NCI-H1417 (cell line): ENCODE measurements at regions not wholly inside any gene's neighbourhood (a gene's known extent, or its start where the extent isn't known, plus 50 kb on each side); places are given as distances from the start of the nearest gene placed in this dataset.
"Not testable (repeated sequence)": the region's sequence is repeated elsewhere in the genome, so short reads cannot be mapped to it uniquely, and the experiment has no call there.

Experiments used
- DNase-seq, 3 experiments: peaks; one replicate each; lab custom pipeline; 2025; lab: John Stamatoyannopoulos, UW

GRCh38 chr6:74187811-74188210 is 491.8 kb downstream of the CD109 start:
- DNase-seq = no peak

GRCh38 chr6:74182992-74183391 is 487.0 kb downstream of the CD109 start:
- peak in 2 of 3 experiments; percentile 15 to 18 for DNase-seq

- DNase-seq = no peak
Observed at GRCh38 chr6:74181471-74181870, 485.5 kb downstream of the CD109 start.

- DNase-seq = no peak
Observed at GRCh38 chr6:74177506-74177905, 481.5 kb downstream of the CD109 start.

GRCh38 chr6:74170550-74170949 is 474.5 kb downstream of the CD109 start:
- not testable (repeated sequence) for DNase-seq

- no peak for DNase-seq
Observed at GRCh38 chr6:74170118-74170517, 474.1 kb downstream of the CD109 start.

- DNase-seq = no peak
Observed at GRCh38 chr6:74167976-74168375, 472.0 kb downstream of the CD109 start.

GRCh38 chr6:74167511-74167910 is 471.5 kb downstream of the CD109 start:
- no peak for DNase-seq

GRCh38 chr6:74166849-74167248 is 470.8 kb downstream of the CD109 start:
- DNase-seq = no peak

- DNase-seq = no peak
Observed at GRCh38 chr6:74161380-74161779, 465.4 kb downstream of the CD109 start.

- DNase-seq = no peak
Observed at GRCh38 chr6:74152096-74152675, 456.2 kb downstream of the CD109 start.

- no peak for DNase-seq
Observed at GRCh38 chr6:74145931-74146330, 449.9 kb downstream of the CD109 start.

- DNase-seq = no peak
Observed at GRCh38 chr6:74137911-74138310, 441.9 kb downstream of the CD109 start.

- DNase-seq = no peak
Observed at GRCh38 chr6:74134327-74134726, 438.3 kb downstream of the CD109 start.

GRCh38 chr6:74133073-74133472 is 437.1 kb downstream of the CD109 start:
- DNase-seq = no peak

- no peak for DNase-seq
Observed at GRCh38 chr6:74130641-74131040, 434.6 kb downstream of the CD109 start.

- DNase-seq = no peak
Observed at GRCh38 chr6:74128536-74128935, 432.5 kb downstream of the CD109 start.

- no peak for DNase-seq
Observed at GRCh38 chr6:74117113-74117512, 421.1 kb downstream of the CD109 start.

- DNase-seq = no peak
Observed at GRCh38 chr6:74115674-74116073, 419.7 kb downstream of the CD109 start.

- DNase-seq = no peak
Observed at GRCh38 chr6:74114428-74114827, 418.4 kb downstream of the CD109 start.

- no peak for DNase-seq
Observed at GRCh38 chr6:74113901-74114300, 417.9 kb downstream of the CD109 start.

GRCh38 chr6:74103417-74103816 is 407.4 kb downstream of the CD109 start:
- DNase-seq = no peak

GRCh38 chr6:74100719-74101287 is 404.8 kb downstream of the CD109 start:
- DNase-seq = no peak

- DNase-seq = no peak
Observed at GRCh38 chr6:74096329-74096728, 400.3 kb downstream of the CD109 start.
